K562 (cell line): ENCODE measurements at regions not wholly inside any gene's neighbourhood (a gene's known extent, or its start where the extent isn't known, plus 50 kb on each side); places are given as distances from the start of the nearest gene placed in this dataset.

ENCODE experiments used
- ATAC-seq: fragments of 200-7000 bp; cut with Tn5 transposase; 3 replicates; pipeline ENCODE4 v1.9.1; 2020; ENCODE audit warnings: moderate library complexity
- BruUV-seq: library from RNA; stranded (reverse); fragments of 400-500 nt; replicated peaks from 2 replicates; lab custom pipeline; 2021; lab: Mats Ljungman, UMichigan
- CTCF ChIA-PET: fragments of 300-600 bp; formaldehyde crosslinking; extraction: SDS; loops from one replicate; lab custom pipeline; 2021; ENCODE audit warnings: low intra/inter-chr PET ratio; lab: Yijun Ruan, JAX
- POLR2A ChIA-PET: fragments of 300-600, 350-650 bp; sonication (Branson Sonifier 250); formaldehyde crosslinking; extraction: SDS; loops from one replicate; lab custom pipeline; 2021; ENCODE audit warnings: antibody characterized with exemption, inconsistent platforms; lab: Yijun Ruan, JAX
- DNase-seq, 4 experiments: peaks; one replicate each; pipeline versions ENCODE4 v3.0.0 to v3.0.0-alpha.2; 2011 to 2018; ENCODE audit warnings: low spot score in 3 of 4, mixed read lengths in 3 of 4; ENCODE audit errors: extremely low read depth in 1 of 4
- FAIRE-seq: peaks from 2 replicates; lab custom pipeline; 2011; peaks lifted over from hg19 to GRCh38; lab: Jason Lieb, UNC
- H2AFZ ChIP-seq: 2 replicates; pipeline ENCODE4 v1.6.0; 2011; ENCODE audit warnings: low read depth, low read length, control low read depth, inconsistent platforms
- H3K27ac ChIP-seq: fragments of 200-600 bp; 3 replicates; pipeline ENCODE4 v1.8.0; 2011; ENCODE audit warnings: low read depth, mild to moderate bottlenecking, control low read depth, inconsistent platforms, low read length, moderate library complexity, mixed read lengths; ENCODE audit errors: extremely low read depth
- H3K27me3 ChIP-seq, 2 experiments: fragments of 300-600 bp in 1 of 2; 2 replicates in 1 of 2; 3 replicates in 1 of 2; pipeline versions ENCODE4 v1.6.0 to v1.8.0; 2011; ENCODE audit warnings: inconsistent platforms in 2 of 2, low read length in 2 of 2, mild to moderate bottlenecking in 1 of 2, mixed read lengths in 1 of 2, moderate library complexity in 1 of 2; ENCODE audit not compliant: control insufficient read depth in 2 of 2, insufficient read depth in 2 of 2
- H3K36me3 ChIP-seq: fragments of 300-600 bp; 3 replicates; pipeline ENCODE4 v1.8.0; 2011; ENCODE audit warnings: mild to moderate bottlenecking, low read length, inconsistent platforms; ENCODE audit not compliant: control insufficient read depth, insufficient read depth
- H3K4me1 ChIP-seq, 2 experiments: fragments of 200-600 bp in 1 of 2; replicated peaks in 1 of 2; 2 replicates in 1 of 2; 3 replicates in 1 of 2; pipeline versions ENCODE4 v1.5.1 to v1.8.0; 2011; ENCODE audit warnings: inconsistent platforms in 2 of 2, low read length in 2 of 2, mild to moderate bottlenecking in 1 of 2, mixed read lengths in 1 of 2, moderate library complexity in 1 of 2; ENCODE audit not compliant: control insufficient read depth in 2 of 2, insufficient read depth in 2 of 2
- H3K4me2 ChIP-seq: 2 replicates; pipeline ENCODE4 v1.6.1; 2011; ENCODE audit warnings: low read length, control low read depth, inconsistent platforms, mixed read lengths; ENCODE audit not compliant: insufficient read depth
- H3K4me3 ChIP-seq: fragments of 200-600 bp; sonication (generic), shearing (Covaris generic); 2 replicates; pipeline ENCODE4 v1.5.1; 2016; ENCODE audit warnings: control low read depth, inconsistent platforms
- H3K79me2 ChIP-seq: fragments of 200-600 bp; 3 replicates; pipeline ENCODE4 v1.8.0; 2011; ENCODE audit warnings: low read length, inconsistent platforms; ENCODE audit not compliant: control insufficient read depth, insufficient read depth
- H3K9ac ChIP-seq, 2 experiments: 2 replicates each; pipeline versions ENCODE4 v1.6.0 to v1.6.1; 2011; ENCODE audit warnings: low read depth in 2 of 2, low read length in 2 of 2, control low read depth in 1 of 2, inconsistent platforms in 1 of 2, mild to moderate bottlenecking in 1 of 2, mixed read lengths in 1 of 2; ENCODE audit not compliant: insufficient read depth in 1 of 2
- H3K9me1 ChIP-seq: one replicate; pipeline ENCODE4 v1.6.0; 2011; ENCODE audit warnings: inconsistent platforms, mild to moderate bottlenecking, low read length, moderate library complexity; ENCODE audit not compliant: control insufficient read depth, insufficient read depth
- H3K9me3 ChIP-seq: replicated peaks from 2 replicates; pipeline ENCODE4 v1.5.1; 2011; ENCODE audit warnings: low read depth, low read length, inconsistent platforms; ENCODE audit not compliant: control insufficient read depth, insufficient read depth
- H4K20me1 ChIP-seq: replicated peaks from 2 replicates; pipeline ENCODE4 v1.6.1; 2011; ENCODE audit warnings: low read length, inconsistent platforms, mixed read lengths; ENCODE audit not compliant: control insufficient read depth, insufficient read depth
- CREBBP ChIP-seq: IDR thresholded peaks from one replicate; pipeline ENCODE4 v1.6.1; 2012; ENCODE audit warnings: low read depth, mild to moderate bottlenecking, control low read depth, inconsistent platforms, low read length
- FOXM1 ChIP-seq, 2 experiments: fragments of 450-650 bp in 1 of 2; sonication (generic) in 1 of 2; formaldehyde crosslinking in 1 of 2; IDR thresholded peaks; 2 replicates each; pipeline versions ENCODE4 v1.6.1 to v1.9.0; 2017 to 2022; ENCODE audit warnings: low read depth in 2 of 2, mild to moderate bottlenecking in 2 of 2, missing genetic modification reagents in 1 of 2, moderate library complexity in 1 of 2
- HEY1 ChIP-seq: fragments of 250-450 bp; sonication (Bioruptor Pico); IDR thresholded peaks from 2 replicates; pipeline ENCODE4 v1.5.0; 2020; ENCODE audit warnings: mild to moderate bottlenecking, moderate library complexity, borderline replicate concordance
- HOMEZ ChIP-seq: fragments of 250-450 bp; sonication (Bioruptor Pico); IDR thresholded peaks from 2 replicates; pipeline ENCODE4 v1.4.0; 2020; ENCODE audit warnings: mild to moderate bottlenecking, moderate library complexity
- MECOM ChIP-seq: fragments of 250-450 bp; sonication (Bioruptor Pico); IDR thresholded peaks from 2 replicates; pipeline ENCODE4 v1.8.0; 2022; ENCODE audit warnings: inconsistent platforms
- NFIC ChIP-seq: fragments of 450-650 bp; IDR thresholded peaks from 2 replicates; pipeline ENCODE4 v1.6.1; 2017; ENCODE audit warnings: mild to moderate bottlenecking, inconsistent platforms
- POLR2A ChIP-seq: fragments of 450-650 bp; conservative IDR thresholded peaks from 2 replicates; pipeline ENCODE4 v1.6.1; 2016
- SRSF7 ChIP-seq: fragments of 200-400 bp; formaldehyde crosslinking; optimal IDR thresholded peaks from 2 replicates; pipeline ENCODE3; 2017; ENCODE audit warnings: mild to moderate bottlenecking, low read depth, low read length
- TCF7L2 ChIP-seq: fragments of 150-350 bp; IDR thresholded peaks from 2 replicates; pipeline ENCODE4 v1.6.1; 2016; ENCODE audit warnings: low read depth, mild to moderate bottlenecking, low read length, moderate library complexity
- TGIF2 ChIP-seq: sonication (generic); formaldehyde crosslinking; IDR thresholded peaks from 2 replicates; pipeline ENCODE4 v1.8.1; 2022; ENCODE audit warnings: mild to moderate bottlenecking, missing genetic modification reagents, moderate library complexity
- ZBTB40 ChIP-seq, 2 experiments: fragments of 450-650 bp in 1 of 2; sonication (generic) in 1 of 2; formaldehyde crosslinking in 1 of 2; IDR thresholded peaks; 2 replicates each; pipeline versions ENCODE4 v1.7.1 to v1.9.0; 2016 to 2022; ENCODE audit warnings: inconsistent platforms in 1 of 2, mild to moderate bottlenecking in 1 of 2, missing genetic modification reagents in 1 of 2
- WGBS: fragments of 100-300 bp; shearing (Covaris generic); methylation state at CpG from one replicate; pipeline ENCODE4 v1.1.6; 2016; ENCODE audit warnings: low coverage, mixed read lengths; ENCODE audit not compliant: insufficient coverage; ENCODE audit errors: missing lambda C conversion rate; 5-methylcytosine and 5-hydroxymethylcytosine counted together
- in situ Hi-C: fragments of 300-500 bp; cut with MboI; formaldehyde crosslinking; loops from 4 replicates; pipeline ENCODE4 v1.15.0; 2018; ENCODE audit warnings: inconsistent platforms, mixed read lengths
- intact Hi-C: fragments of 100-400 bp; cut with micrococcal nuclease; formaldehyde crosslinking; loops from 2 replicates; pipeline ENCODE4 v1.14.2; 2022

GRCh38 chr4:122046255-122046654, 94.4 kb upstream of the TRPC3 start:
- BruUV-seq = no TSS peak
- TF ChIP-seq NFIC = no peak
- TF ChIP-seq HEY1 (CRISPR knock-in tag) = no peak
- TF ChIP-seq TGIF2 = no peak
- no peak for TF ChIP-seq CREBBP
- no peak for TF ChIP-seq MECOM
- TF ChIP-seq POLR2A = no peak
- TF ChIP-seq HOMEZ = no peak
- TF ChIP-seq SRSF7 = no peak
- TF ChIP-seq TCF7L2 = no peak
- TF ChIP-seq FOXM1 (IDR thresholded peaks at IDR 0.05; ENCODE audit: low read depth) = no peak
- no peak for TF ChIP-seq FOXM1 (CRISPR knock-in tag; IDR thresholded peaks at IDR 0.05; ENCODE audit: low read depth)
- no peak for TF ChIP-seq ZBTB40 (IDR thresholded peaks at IDR 0.05)
- no peak for TF ChIP-seq ZBTB40 (CRISPR knock-in tag; IDR thresholded peaks at IDR 0.05)
- no peaks in the 10 kb centered on the region for H3K79me2 ChIP-seq
- H3K4me2 ChIP-seq = no peak overlapping the region
- no peak overlapping the region for H3K9ac ChIP-seq
- H3K9me1 ChIP-seq = no peaks in the 10 kb centered on the region
- WGBS = 0% methylated on average over 2 of the region's 2 CpGs
- H3K27ac ChIP-seq = no peak overlapping the region
- H3K27me3 ChIP-seq = peaks cover 2 to 3% of the 10 kb centered on the region in 2 experiments; a peak in 2 of 5 replicates
- H2AFZ ChIP-seq = no peak overlapping the region
- CTCF ChIA-PET = no interaction called here
- no peaks in the 10 kb centered on the region for H3K9me3 ChIP-seq
- H3K36me3 ChIP-seq = no peaks in the 10 kb centered on the region
- intact Hi-C loops = no loop called here
- no peaks in the 10 kb centered on the region for H3K4me1 ChIP-seq
- POLR2A ChIA-PET = no interaction called here
- no peaks in the 10 kb centered on the region for H4K20me1 ChIP-seq
- H3K4me3 ChIP-seq = no peak overlapping the region
- DNase-seq (no peak), ATAC-seq (no peak), FAIRE-seq (no peak)
- in situ Hi-C loops = no loop called here
